ENCODE measurements at regions not wholly inside any gene's neighbourhood (a gene's known extent, or its start where the extent isn't known, plus 50 kb on each side); places are given as distances from the start of the nearest gene placed in this dataset.

- no peak overlapping the region for H3K27ac ChIP-seq (ENCODE audit: low read depth, low read length)
- H2BK5ac ChIP-seq (ENCODE audit: low read depth, low read length) = no peak overlapping the region
- H3K4me2 ChIP-seq (ENCODE audit: insufficient read depth in 1 of 2, low read depth in 2 of 2, low read length in 2 of 2) = no peak overlapping the region
- no peaks in the 10 kb centered on the region for H3K36me3 ChIP-seq (ENCODE audit: control insufficient read depth in 2 of 4, insufficient read depth in 4 of 4, low read length in 3 of 4)
- ChIA-PET POLR2A (ENCODE audit: partially characterized antibody) (no interaction called here), CTCF (ENCODE audit: partially characterized antibody) (interaction anchor here (0.6 to 2.3 kb wide), 4 partner anchors 10 to 1060 kb away, joined by 3 to 20 read pairs (median 4); no protein-coding TSS in a partner anchor)
- no peak overlapping the region for H3K9ac ChIP-seq (replicated peaks in 1 of 4; ENCODE audit: extremely low read depth in 1 of 4, low read depth in 3 of 4, low read length in 3 of 4)
- peaks cover 0 to 2% (median 0%) of the 10 kb centered on the region in 4 experiments; a peak in 2 of 7 replicates for H3K4me1 ChIP-seq (replicated peaks in 1 of 4; ENCODE audit: control insufficient read depth in 3 of 4, insufficient read depth in 4 of 4, low read length in 3 of 4)
- no peak overlapping the region; the same call in 1 of the 2 replicates for H4K8ac ChIP-seq (ENCODE audit: extremely low read depth, insufficient read depth, low read length)
- no peaks in the 10 kb centered on the region for H3K79me1 ChIP-seq (ENCODE audit: low read depth, low read length)
- no peak overlapping the region for H3K56ac ChIP-seq (replicated peaks; ENCODE audit: insufficient read length, low read depth, low read length)
- H3K23ac ChIP-seq (ENCODE audit: insufficient read length) = no peak overlapping the region
- H3K4ac ChIP-seq (replicated peaks; ENCODE audit: insufficient read length, low read depth, low read length) = no peak overlapping the region
- no peak overlapping the region for H3K4me3 ChIP-seq (ENCODE audit: extremely low read depth in 1 of 4, insufficient read depth in 2 of 4, low read depth in 3 of 4, low read length in 4 of 4)
- no peaks in the 10 kb centered on the region for H3K79me2 ChIP-seq (ENCODE audit: control insufficient read depth in 1 of 2, insufficient read depth in 2 of 2, low read length in 2 of 2)
- FAIRE-seq (no peak), DNase-seq (ENCODE audit: low read depth in 1 of 2, low spot score in 2 of 2) (no peak)
- no peak overlapping the region for H3K18ac ChIP-seq (ENCODE audit: extremely low read depth, low read length)
- WGBS, 2 experiments (ENCODE audit: extremely low coverage in 1 of 2, insufficient coverage in 1 of 2, insufficient read length in 1 of 2, insufficient replicate concordance in 2 of 2, low coverage in 1 of 2, low lambda C conversion rate in 2 of 2, missing lambda C conversion rate in 1 of 2) = 84% methylated on average over 6 of the region's 6 CpGs; no CpG with 5 or more reads in 1 of the 2 experiments
- H4K5ac ChIP-seq (ENCODE audit: insufficient read length, low read depth, low read length) = no peak overlapping the region
- no peak overlapping the region for H3K14ac ChIP-seq (ENCODE audit: insufficient read length)
- no peak overlapping the region for H2BK15ac ChIP-seq (ENCODE audit: low read length)
- no peak overlapping the region for H4K91ac ChIP-seq (replicated peaks; ENCODE audit: insufficient read length, low read length)
- H2BK120ac ChIP-seq (replicated peaks; ENCODE audit: low read depth, low read length) = no peak overlapping the region
- H3K23me2 ChIP-seq (ENCODE audit: low read depth, low read length) = no peaks in the 10 kb centered on the region
- peaks cover 0 to 5% of the 10 kb centered on the region in 2 experiments; a peak in 1 of 4 replicates for H3K9me3 ChIP-seq (ENCODE audit: insufficient read depth in 2 of 2, low read depth in 1 of 2, low read length in 1 of 2)
- H2BK20ac ChIP-seq (ENCODE audit: low read length) = no peak overlapping the region
- peaks cover 0 to 2% (median 0%) of the 10 kb centered on the region in 4 experiments; a peak in 1 of 7 replicates for H3K27me3 ChIP-seq (replicated peaks in 1 of 4; ENCODE audit: control insufficient read depth in 3 of 4, extremely low read depth in 1 of 4, insufficient read depth in 3 of 4, low read length in 3 of 4)
- H2AFZ ChIP-seq (ENCODE audit: low read length) = no peak overlapping the region
- no peak overlapping the region for H2AK5ac ChIP-seq (ENCODE audit: low read depth, low read length)
- no peak overlapping the region for H2BK12ac ChIP-seq (ENCODE audit: low read depth, low read length)
- TF ChIP-seq SAP30 (IDR thresholded peaks at IDR 0.05; ENCODE audit: insufficient read depth, insufficient replicate concordance, low read length) (no peak), HDAC2 (IDR thresholded peaks at IDR 0.05; ENCODE audit: borderline replicate concordance in 1 of 2, low read depth in 2 of 2, low read length in 2 of 2) (no peak), SP4 (IDR thresholded peaks at IDR 0.05; ENCODE audit: low read length) (no peak), TBP (IDR thresholded peaks at IDR 0.05; ENCODE audit: low read depth, low read length) (no peak)
- H4K20me1 ChIP-seq (replicated peaks in 1 of 2; ENCODE audit: control insufficient read depth in 1 of 2, insufficient read depth in 2 of 2, low read length in 2 of 2) = no peaks in the 10 kb centered on the region
These were observed 62.2 kb upstream of the TENM4 start for GRCh38 chr11:79503028-79503427.

Data from H1 (cell line).